PC-3 (cell line): ENCODE measurements at regions not wholly inside any gene's neighbourhood (a gene's known extent, or its start where the extent isn't known, plus 50 kb on each side); places are given as distances from the start of the nearest gene placed in this dataset.

Experiments
- CTCF ChIP-seq: fragments of 300-600 bp; sonication (generic); conservative IDR thresholded peaks from 2 replicates; pipeline ENCODE4 v1.5.1; 2017; ENCODE audit warnings: antibody characterized with exemption, low read depth, mild to moderate bottlenecking, low read length
- EZH2 ChIP-seq: fragments of 300-600 bp; sonication (generic); IDR thresholded peaks from one replicate; pipeline ENCODE4 v1.6.1; 2017; ENCODE audit warnings: antibody characterized with exemption, mild to moderate bottlenecking, low read length; ENCODE audit not compliant: unreplicated experiment

GRCh38 chr2:196413821-196414274, 225.7 kb upstream of the CCDC150 start:
- TF ChIP-seq CTCF, result no peak
- no peak for TF ChIP-seq EZH2
